Keratinocyte (primary cell): ENCODE measurements at regions not wholly inside any gene's neighbourhood (a gene's known extent, or its start where the extent isn't known, plus 50 kb on each side); places are given as distances from the start of the nearest gene placed in this dataset.

Experiments
- DNase-seq: peaks from one replicate; pipeline ENCODE4 v3.0.0-alpha.2; 2011; ENCODE audit warnings: low read depth, missing footprints, low spot score
- FAIRE-seq: peaks from 2 replicates; lab custom pipeline; 2011; peaks lifted over from hg19 to GRCh38; lab: Jason Lieb, UNC
- H2AFZ ChIP-seq: 2 replicates; pipeline ENCODE4 v1.6.0; 2012; ENCODE audit warnings: low read length, control low read depth, inconsistent platforms; ENCODE audit not compliant: control insufficient read depth
- H3K27ac ChIP-seq: 2 replicates; pipeline ENCODE4 v1.5.1; 2011; ENCODE audit warnings: low read length; ENCODE audit not compliant: control insufficient read depth, insufficient read depth
- H3K27me3 ChIP-seq: 3 replicates; pipeline ENCODE4 v1.6.0; 2011; ENCODE audit warnings: low read length; ENCODE audit not compliant: control insufficient read depth, insufficient read depth; ENCODE audit errors: extremely low read depth
- H3K36me3 ChIP-seq, 2 experiments: 2 replicates in 1 of 2; 3 replicates in 1 of 2; pipeline ENCODE4 v1.5.1; 2011; ENCODE audit warnings: low read length in 2 of 2, mild to moderate bottlenecking in 1 of 2; ENCODE audit not compliant: control insufficient read depth in 2 of 2, insufficient read depth in 2 of 2; ENCODE audit errors: extremely low read depth in 1 of 2
- H3K4me1 ChIP-seq: 3 replicates; pipeline ENCODE4 v1.5.1; 2011; ENCODE audit warnings: low read length; ENCODE audit not compliant: control insufficient read depth, insufficient read depth; ENCODE audit errors: extremely low read depth
- H3K4me2 ChIP-seq: 3 replicates; pipeline ENCODE4 v1.6.0; 2011; ENCODE audit warnings: low read depth, low read length; ENCODE audit not compliant: control insufficient read depth, insufficient read depth; ENCODE audit errors: extremely low read depth
- H3K4me3 ChIP-seq, 3 experiments: fragments of 200-600 bp in 1 of 3; sonication (generic) in 1 of 3; 2 replicates in 2 of 3; 3 replicates in 1 of 3; pipeline ENCODE4 v1.5.1; 2011 to 2016; ENCODE audit warnings: low read length in 3 of 3, mild to moderate bottlenecking in 3 of 3, control low read depth in 2 of 3, inconsistent platforms in 1 of 3, low read depth in 1 of 3, mixed read lengths in 1 of 3, mixed run types in 1 of 3, moderate library complexity in 1 of 3; ENCODE audit not compliant: control insufficient read depth in 2 of 3, insufficient read depth in 2 of 3; ENCODE audit errors: extremely low read depth in 1 of 3
- H3K79me2 ChIP-seq: 2 replicates; pipeline ENCODE4 v1.6.0; 2012; ENCODE audit warnings: low read length; ENCODE audit not compliant: control insufficient read depth, insufficient read depth
- H3K9ac ChIP-seq: 3 replicates; pipeline ENCODE4 v1.6.0; 2011; ENCODE audit warnings: low read length; ENCODE audit not compliant: control insufficient read depth, insufficient read depth; ENCODE audit errors: extremely low read depth
- H3K9me1 ChIP-seq: 3 replicates; pipeline ENCODE4 v1.6.0; 2011; ENCODE audit warnings: low read length; ENCODE audit not compliant: control insufficient read depth, insufficient read depth; ENCODE audit errors: extremely low read depth
- H3K9me3 ChIP-seq: 2 replicates; pipeline ENCODE4 v1.5.1; 2012; ENCODE audit warnings: low read depth, low read length; ENCODE audit not compliant: control insufficient read depth
- H4K20me1 ChIP-seq: 3 replicates; pipeline ENCODE4 v1.6.0; 2011; ENCODE audit warnings: low read length; ENCODE audit not compliant: control insufficient read depth, insufficient read depth; ENCODE audit errors: extremely low read depth
- CTCF ChIP-seq, 3 experiments: IDR thresholded peaks in 1 of 3; conservative IDR thresholded peaks in 1 of 3; optimal IDR thresholded peaks in 1 of 3; 2 replicates in 2 of 3; 3 replicates in 1 of 3; pipeline versions ENCODE3 to v1.5.1; 2011; ENCODE audit warnings: low read length in 3 of 3, mild to moderate bottlenecking in 3 of 3, moderate library complexity in 2 of 3, control low read depth in 1 of 3, inconsistent platforms in 1 of 3; ENCODE audit not compliant: insufficient read depth in 2 of 3; ENCODE audit errors: extremely low read depth in 1 of 3
- EZH2 ChIP-seq: IDR thresholded peaks from one replicate; pipeline ENCODE4 v1.6.1; 2012; ENCODE audit warnings: inconsistent platforms, mild to moderate bottlenecking, low read length, moderate library complexity
- dilution Hi-C: fragments of 300-500 bp; cut with MboI; formaldehyde crosslinking; loops from one replicate; pipeline ENCODE4 v1.7.0; 2020; ENCODE audit warnings: low sequenced_read_pairs; ENCODE audit not compliant: extremely low pct_ligation_motif_present

DNA sequence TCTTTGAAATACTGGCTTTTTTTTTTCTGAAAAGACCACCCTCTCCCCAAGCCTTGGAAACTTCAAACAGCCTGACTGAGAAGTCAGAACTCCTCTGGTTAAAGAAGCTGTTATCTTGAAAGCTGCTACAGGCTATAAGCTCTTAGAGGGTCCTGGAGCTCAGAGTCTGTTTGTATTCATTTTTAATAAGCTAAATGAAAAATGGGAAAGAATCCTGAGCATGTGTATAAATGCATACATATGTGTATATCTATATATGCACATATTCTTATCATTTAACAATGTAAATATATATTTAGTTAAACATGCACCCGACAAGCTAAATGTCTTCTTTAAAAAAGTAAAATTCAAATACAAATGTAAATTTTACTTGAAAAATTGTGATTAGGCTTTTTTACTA is 494.9 kb upstream of the POU3F2 start:
- Histone ChIP-seq H3K27ac (no peak overlapping the region), H3K9me1 (no peaks in the 10 kb centered on the region), H2AFZ (no peak overlapping the region), H3K9ac (no peak overlapping the region), H3K4me2 (no peak overlapping the region), H4K20me1 (no peaks in the 10 kb centered on the region), H3K27me3 (no peaks in the 10 kb centered on the region), H3K4me3 (no peak overlapping the region), H3K9me3 (no peaks in the 10 kb centered on the region), H3K36me3 (no peaks in the 10 kb centered on the region), H3K4me1 (no peaks in the 10 kb centered on the region), H3K79me2 (no peaks in the 10 kb centered on the region)
- no peak for TF ChIP-seq CTCF (optimal IDR thresholded peaks at IDR 0.05 in 1 of 3, IDR thresholded peaks at IDR 0.05 in 1 of 3, conservative IDR thresholded peaks at IDR 0.05 in 1 of 3; ENCODE audit: extremely low read depth in 1 of 3, insufficient read depth in 2 of 3, low read length in 3 of 3)
- TF ChIP-seq EZH2 = no peak
- dilution Hi-C loops = no loop called here
- FAIRE-seq = no peak
- no peak for DNase-seq

DNA sequence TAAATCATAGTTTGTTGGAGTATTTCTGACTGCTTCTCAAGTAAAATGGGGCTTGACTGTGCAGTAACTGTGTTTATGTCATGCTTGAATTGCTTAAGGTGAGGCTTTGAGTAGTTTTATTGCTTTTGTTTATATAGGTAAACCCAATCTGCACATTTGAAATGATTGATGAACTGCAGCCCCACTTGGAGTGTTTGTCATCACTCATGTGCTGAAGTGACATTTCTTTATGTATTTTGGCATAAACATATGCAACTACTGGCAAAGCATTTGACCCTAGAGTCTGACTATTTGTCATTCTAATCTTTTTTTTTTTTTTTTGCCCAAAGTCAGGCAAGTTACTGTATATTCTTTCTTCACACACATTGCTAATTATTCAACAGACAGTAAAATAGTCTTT is 491.4 kb upstream of the POU3F2 start:
- H2AFZ ChIP-seq = no peak overlapping the region
- H3K36me3 ChIP-seq = no peaks in the 10 kb centered on the region
- H3K79me2 ChIP-seq = no peaks in the 10 kb centered on the region
- H3K9ac ChIP-seq = no peak overlapping the region
- dilution Hi-C loops = no loop called here
- DNase-seq (no peak), FAIRE-seq (no peak)
- H3K9me3 ChIP-seq = no peaks in the 10 kb centered on the region
- no peak overlapping the region for H3K4me3 ChIP-seq
- H3K27ac ChIP-seq = no peak overlapping the region
- no peak overlapping the region for H3K4me2 ChIP-seq
- no peaks in the 10 kb centered on the region for H3K27me3 ChIP-seq
- no peaks in the 10 kb centered on the region for H3K9me1 ChIP-seq
- TF ChIP-seq EZH2 (no peak), CTCF (optimal IDR thresholded peaks at IDR 0.05 in 1 of 3, IDR thresholded peaks at IDR 0.05 in 1 of 3, conservative IDR thresholded peaks at IDR 0.05 in 1 of 3; ENCODE audit: extremely low read depth in 1 of 3, insufficient read depth in 2 of 3, low read length in 3 of 3) (no peak)
- H4K20me1 ChIP-seq = no peaks in the 10 kb centered on the region
- no peaks in the 10 kb centered on the region for H3K4me1 ChIP-seq
